ENCODE measurements at regions not wholly inside any gene's neighbourhood (a gene's known extent, or its start where the extent isn't known, plus 50 kb on each side); places are given as distances from the start of the nearest gene placed in this dataset.

DNA sequence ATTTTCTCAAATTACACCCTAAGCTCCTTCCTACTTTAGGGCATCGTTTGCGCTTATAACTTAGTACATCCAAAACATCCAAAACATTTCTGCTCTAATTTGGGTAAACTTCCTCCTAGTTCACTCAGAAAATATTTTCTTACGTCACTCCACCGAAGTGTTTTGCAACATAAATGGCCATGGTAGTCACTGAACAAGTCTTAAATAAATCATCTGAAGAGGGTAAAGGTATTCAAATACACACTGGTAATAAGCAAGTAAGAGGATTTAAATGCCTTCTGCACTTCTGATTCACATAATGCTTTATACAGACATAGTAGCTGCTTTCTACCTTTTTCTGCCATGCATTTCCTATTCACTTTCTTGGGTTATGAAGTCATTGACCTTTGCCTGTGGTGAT, 991.9 kb downstream of the NLGN4X start:
- Histone ChIP-seq H3K4me1 (ENCODE audit: control insufficient read depth, insufficient read depth, low read length) (peaks cover 11% of the 10 kb centered on the region), H3K27ac (ENCODE audit: low read depth, low read length) (no peak overlapping the region), H3K27me3 (ENCODE audit: control insufficient read depth, insufficient read depth, low read length) (no peaks in the 10 kb centered on the region), H3K4me3 (ENCODE audit: low read depth, low read length) (no peak overlapping the region), H3K36me3 (ENCODE audit: control insufficient read depth, insufficient read depth, low read length) (no peaks in the 10 kb centered on the region), H3K9ac (ENCODE audit: low read depth, low read length) (no peak overlapping the region), H3K9me3 (ENCODE audit: control insufficient read depth, insufficient read depth, low read length) (peaks cover 13% of the 10 kb centered on the region)

- Histone ChIP-seq H3K9ac (ENCODE audit: low read depth, low read length) (no peak overlapping the region), H3K36me3 (ENCODE audit: control insufficient read depth, insufficient read depth, low read length) (no peaks in the 10 kb centered on the region), H3K4me3 (ENCODE audit: low read depth, low read length) (no peak overlapping the region), H3K9me3 (ENCODE audit: control insufficient read depth, insufficient read depth, low read length) (peaks cover 13% of the 10 kb centered on the region), H3K4me1 (ENCODE audit: control insufficient read depth, insufficient read depth, low read length) (peaks cover 4% of the 10 kb centered on the region; the same call in 1 of the 2 replicates), H3K27me3 (ENCODE audit: control insufficient read depth, insufficient read depth, low read length) (no peaks in the 10 kb centered on the region), H3K27ac (ENCODE audit: low read depth, low read length) (no peak overlapping the region)
These were observed 992.6 kb downstream of the NLGN4X start for GRCh38 chrX:5236096-5236495.

DNA sequence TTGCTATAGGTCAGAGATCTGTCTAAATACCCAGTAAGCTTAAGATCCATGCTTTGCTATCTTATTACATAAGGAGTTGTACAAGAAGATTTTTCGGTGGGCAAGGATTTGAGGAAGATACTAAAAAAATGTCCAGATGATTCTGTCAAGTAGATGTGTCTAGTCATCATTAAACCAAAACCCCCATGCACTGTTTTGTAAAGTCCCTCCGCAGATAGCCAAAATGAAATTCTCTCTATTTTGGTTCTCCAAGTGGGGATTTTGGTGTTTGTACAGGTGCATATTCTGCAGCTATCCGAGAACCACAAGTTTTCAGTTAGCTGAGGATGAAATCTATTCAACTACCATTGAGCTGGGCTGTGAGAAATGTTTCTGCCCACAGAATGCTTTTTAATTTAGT, 994.8 kb downstream of the NLGN4X start:
- Histone ChIP-seq H3K36me3 (ENCODE audit: control insufficient read depth, insufficient read depth, low read length) (no peaks in the 10 kb centered on the region), H3K4me3 (ENCODE audit: low read depth, low read length) (no peak overlapping the region), H3K27ac (ENCODE audit: low read depth, low read length) (no peak overlapping the region), H3K9ac (ENCODE audit: low read depth, low read length) (no peak overlapping the region), H3K9me3 (ENCODE audit: control insufficient read depth, insufficient read depth, low read length) (no peaks in the 10 kb centered on the region), H3K27me3 (ENCODE audit: control insufficient read depth, insufficient read depth, low read length) (no peaks in the 10 kb centered on the region), H3K4me1 (ENCODE audit: control insufficient read depth, insufficient read depth, low read length) (no peaks in the 10 kb centered on the region)

DNA sequence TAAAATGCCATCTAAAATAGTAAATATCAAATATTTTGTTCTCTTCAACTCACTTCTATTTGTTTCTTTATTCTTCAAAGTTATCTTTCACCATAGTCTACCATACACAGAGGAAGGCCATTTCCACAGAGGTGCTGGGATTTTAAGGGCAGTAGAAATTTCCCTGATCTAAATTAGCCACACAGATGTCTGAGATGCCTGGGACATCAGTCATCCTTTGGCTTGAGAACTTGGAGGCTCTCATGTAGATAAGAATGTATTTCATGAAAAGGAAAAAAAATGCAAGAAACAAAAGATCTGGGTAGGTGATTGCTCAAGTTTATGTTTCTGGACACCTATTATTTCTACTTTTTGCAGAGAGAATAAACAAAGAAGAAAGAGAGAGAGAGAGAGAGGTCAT, 1008.2 kb downstream of the NLGN4X start:
- H3K27me3 ChIP-seq (ENCODE audit: control insufficient read depth, insufficient read depth, low read length): no peaks in the 10 kb centered on the region
- no peak overlapping the region for H3K9ac ChIP-seq (ENCODE audit: low read depth, low read length)
- H3K9me3 ChIP-seq (ENCODE audit: control insufficient read depth, insufficient read depth, low read length): no peaks in the 10 kb centered on the region
- no peak overlapping the region for H3K4me3 ChIP-seq (ENCODE audit: low read depth, low read length)
- no peaks in the 10 kb centered on the region for H3K36me3 ChIP-seq (ENCODE audit: control insufficient read depth, insufficient read depth, low read length)
- H3K4me1 ChIP-seq (ENCODE audit: control insufficient read depth, insufficient read depth, low read length): no peaks in the 10 kb centered on the region
- H3K27ac ChIP-seq (ENCODE audit: low read depth, low read length): no peak overlapping the region

DNA sequence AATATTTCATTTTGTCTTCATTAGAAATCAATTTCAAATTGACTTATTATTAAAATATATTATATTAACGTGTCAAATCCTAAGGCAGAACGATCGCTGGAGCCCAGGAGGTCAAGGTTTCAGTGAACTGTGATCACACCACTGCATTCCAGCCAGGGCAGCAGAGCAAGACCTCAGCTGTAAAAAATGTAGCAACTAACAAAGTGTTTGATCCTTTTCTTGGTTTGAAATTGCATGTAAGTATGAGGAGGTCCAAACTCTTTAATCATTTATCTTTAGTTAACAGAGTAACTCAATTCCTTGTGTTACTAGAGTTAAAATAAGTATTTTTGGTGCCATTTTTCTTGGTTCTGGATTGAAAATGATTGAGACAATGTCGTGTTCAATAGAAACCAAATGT, 1033.9 kb downstream of the NLGN4X start:
- H3K27ac ChIP-seq (ENCODE audit: low read depth, low read length): no peak overlapping the region
- no peaks in the 10 kb centered on the region for H3K9me3 ChIP-seq (ENCODE audit: control insufficient read depth, insufficient read depth, low read length)
- H3K27me3 ChIP-seq (ENCODE audit: control insufficient read depth, insufficient read depth, low read length): no peaks in the 10 kb centered on the region
- no peaks in the 10 kb centered on the region for H3K36me3 ChIP-seq (ENCODE audit: control insufficient read depth, insufficient read depth, low read length)
- no peak overlapping the region for H3K4me3 ChIP-seq (ENCODE audit: low read depth, low read length)
- H3K4me1 ChIP-seq (ENCODE audit: control insufficient read depth, insufficient read depth, low read length): no peaks in the 10 kb centered on the region
- no peak overlapping the region for H3K9ac ChIP-seq (ENCODE audit: low read depth, low read length)

GRCh38 chrX:5180135-5180741, 1048.4 kb downstream of the NLGN4X start:
- H3K9me3 ChIP-seq (ENCODE audit: control insufficient read depth, insufficient read depth, low read length): no peaks in the 10 kb centered on the region
- H3K4me3 ChIP-seq (ENCODE audit: low read depth, low read length): no peak overlapping the region
- H3K9ac ChIP-seq (ENCODE audit: low read depth, low read length): no peak overlapping the region
- H3K27ac ChIP-seq (ENCODE audit: low read depth, low read length): no peak overlapping the region
- no peaks in the 10 kb centered on the region for H3K27me3 ChIP-seq (ENCODE audit: control insufficient read depth, insufficient read depth, low read length)
- no peaks in the 10 kb centered on the region for H3K4me1 ChIP-seq (ENCODE audit: control insufficient read depth, insufficient read depth, low read length)
- H3K36me3 ChIP-seq (ENCODE audit: control insufficient read depth, insufficient read depth, low read length): no peaks in the 10 kb centered on the region

- no peak overlapping the region for H3K9ac ChIP-seq (ENCODE audit: low read depth, low read length)
- no peaks in the 10 kb centered on the region for H3K9me3 ChIP-seq (ENCODE audit: control insufficient read depth, insufficient read depth, low read length)
- H3K36me3 ChIP-seq (ENCODE audit: control insufficient read depth, insufficient read depth, low read length): no peaks in the 10 kb centered on the region
- no peak overlapping the region for H3K27ac ChIP-seq (ENCODE audit: low read depth, low read length)
- no peaks in the 10 kb centered on the region for H3K27me3 ChIP-seq (ENCODE audit: control insufficient read depth, insufficient read depth, low read length)
- H3K4me3 ChIP-seq (ENCODE audit: low read depth, low read length): no peak overlapping the region
- no peaks in the 10 kb centered on the region for H3K4me1 ChIP-seq (ENCODE audit: control insufficient read depth, insufficient read depth, low read length)
These were observed 1051.9 kb downstream of the NLGN4X start for GRCh38 chrX:5176766-5177165.

DNA sequence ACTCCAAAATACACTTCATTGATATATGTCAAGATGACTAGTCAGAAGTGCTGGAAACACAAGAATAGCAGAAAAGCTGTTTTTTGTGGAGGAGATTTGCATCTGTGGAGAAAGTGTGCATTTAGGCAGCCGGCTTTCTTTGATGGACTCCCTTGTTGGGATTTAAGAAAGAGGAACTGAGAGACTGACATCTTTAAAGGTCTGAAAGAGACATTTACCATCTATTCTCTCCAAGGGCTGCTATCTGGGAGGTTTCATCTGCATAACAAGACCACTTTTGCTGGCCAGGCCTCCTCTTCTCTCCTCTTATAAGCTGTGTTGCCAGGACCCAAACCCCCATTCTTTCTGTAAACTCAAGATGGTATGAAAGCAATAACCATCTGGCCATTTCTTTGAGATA, 1065.0 kb downstream of the NLGN4X start:
- Histone ChIP-seq H3K9ac (ENCODE audit: low read depth, low read length) (no peak overlapping the region), H3K9me3 (ENCODE audit: control insufficient read depth, insufficient read depth, low read length) (no peaks in the 10 kb centered on the region), H3K27ac (ENCODE audit: low read depth, low read length) (peak overlapping the region; percentile 14), H3K4me3 (ENCODE audit: low read depth, low read length) (peak overlapping the region; percentile 21; the same call in 1 of the 2 replicates), H3K4me1 (ENCODE audit: control insufficient read depth, insufficient read depth, low read length) (peaks cover 8% of the 10 kb centered on the region; the same call in 1 of the 2 replicates), H3K27me3 (ENCODE audit: control insufficient read depth, insufficient read depth, low read length) (no peaks in the 10 kb centered on the region), H3K36me3 (ENCODE audit: control insufficient read depth, insufficient read depth, low read length) (no peaks in the 10 kb centered on the region)

DNA sequence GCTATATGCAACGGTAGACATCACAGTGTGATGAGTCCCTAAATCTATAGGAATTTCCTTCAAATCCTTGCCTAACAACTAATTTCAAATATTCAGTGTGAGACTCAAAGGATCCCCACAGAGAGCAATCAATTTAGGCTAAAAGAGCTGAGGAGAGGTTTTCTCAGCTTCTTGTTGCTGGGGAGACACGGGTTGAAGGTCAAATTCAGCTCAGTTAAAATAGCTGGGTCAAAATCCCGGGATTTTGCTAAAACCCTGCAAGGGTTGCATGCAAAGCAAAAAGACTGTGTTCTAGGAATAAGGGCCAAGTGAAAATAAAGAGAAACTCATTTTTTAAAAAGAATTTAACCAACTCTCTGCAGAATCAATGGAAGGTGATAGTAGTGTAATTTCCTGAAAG, 1073.4 kb downstream of the NLGN4X start:
- no peak overlapping the region for H3K4me3 ChIP-seq (ENCODE audit: low read depth, low read length)
- no peaks in the 10 kb centered on the region for H3K36me3 ChIP-seq (ENCODE audit: control insufficient read depth, insufficient read depth, low read length)
- peaks cover 9% of the 10 kb centered on the region for H3K4me1 ChIP-seq (ENCODE audit: control insufficient read depth, insufficient read depth, low read length)
- no peak overlapping the region for H3K9ac ChIP-seq (ENCODE audit: low read depth, low read length)
- H3K9me3 ChIP-seq (ENCODE audit: control insufficient read depth, insufficient read depth, low read length): no peaks in the 10 kb centered on the region
- H3K27me3 ChIP-seq (ENCODE audit: control insufficient read depth, insufficient read depth, low read length): no peaks in the 10 kb centered on the region
- H3K27ac ChIP-seq (ENCODE audit: low read depth, low read length): peak overlapping the region; percentile 51

DNA sequence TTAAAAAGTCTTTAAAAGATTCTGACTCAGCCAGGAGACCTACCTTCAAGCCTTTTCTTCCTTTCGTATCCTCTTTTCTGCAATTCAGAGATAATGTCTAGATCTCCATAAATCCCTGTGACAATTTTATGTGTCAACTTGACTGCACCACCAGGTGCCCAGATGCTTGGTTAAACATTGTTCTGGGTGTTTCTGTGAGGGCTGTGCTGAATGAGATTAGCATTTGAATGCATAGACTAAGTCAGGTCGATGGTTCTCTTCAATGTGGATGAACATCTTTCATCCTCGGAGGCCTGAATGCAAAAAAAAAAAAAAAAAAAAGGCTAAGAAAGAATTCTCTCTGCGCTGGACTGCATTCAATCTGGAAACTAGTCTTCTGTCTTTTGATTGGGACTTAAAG, 1082.7 kb downstream of the NLGN4X start:
- Histone ChIP-seq H3K9ac (ENCODE audit: low read depth, low read length) (no peak overlapping the region), H3K9me3 (ENCODE audit: control insufficient read depth, insufficient read depth, low read length) (no peaks in the 10 kb centered on the region), H3K36me3 (ENCODE audit: control insufficient read depth, insufficient read depth, low read length) (no peaks in the 10 kb centered on the region), H3K4me1 (ENCODE audit: control insufficient read depth, insufficient read depth, low read length) (peaks cover 5% of the 10 kb centered on the region), H3K27me3 (ENCODE audit: control insufficient read depth, insufficient read depth, low read length) (no peaks in the 10 kb centered on the region), H3K27ac (ENCODE audit: low read depth, low read length) (no peak overlapping the region), H3K4me3 (ENCODE audit: low read depth, low read length) (no peak overlapping the region)

DNA sequence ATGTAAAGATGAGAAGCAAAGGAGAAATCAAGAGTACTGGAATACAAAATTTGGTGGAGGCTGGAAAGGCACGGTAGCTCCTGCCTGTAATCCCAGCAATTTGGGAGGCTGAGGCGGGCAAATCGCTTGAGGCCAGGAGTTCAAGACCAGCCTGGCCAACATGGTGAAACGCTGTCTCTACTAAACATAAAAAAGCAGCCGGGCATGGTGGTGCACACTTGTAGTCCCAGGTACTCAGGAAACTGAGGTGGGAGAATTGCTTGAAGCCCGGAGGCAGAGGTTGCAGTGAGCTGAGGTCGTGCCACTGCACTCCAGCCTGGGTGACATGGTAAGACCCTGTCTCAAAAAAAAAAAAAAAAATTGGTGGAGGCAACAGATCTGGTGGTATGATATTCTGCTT, 1086.0 kb downstream of the NLGN4X start:
- Histone ChIP-seq H3K9ac (ENCODE audit: low read depth, low read length) (no peak overlapping the region), H3K4me1 (ENCODE audit: control insufficient read depth, insufficient read depth, low read length) (peaks cover 5% of the 10 kb centered on the region), H3K36me3 (ENCODE audit: control insufficient read depth, insufficient read depth, low read length) (no peaks in the 10 kb centered on the region), H3K27me3 (ENCODE audit: control insufficient read depth, insufficient read depth, low read length) (no peaks in the 10 kb centered on the region), H3K27ac (ENCODE audit: low read depth, low read length) (no peak overlapping the region), H3K9me3 (ENCODE audit: control insufficient read depth, insufficient read depth, low read length) (no peaks in the 10 kb centered on the region), H3K4me3 (ENCODE audit: low read depth, low read length) (no peak overlapping the region)

Data from HUES48 (cell line).